HepG2 (cell line): ENCODE measurements at regions not wholly inside any gene's neighbourhood (a gene's known extent, or its start where the extent isn't known, plus 50 kb on each side); places are given as distances from the start of the nearest gene placed in this dataset.
A peak's percentile ranks its signal among the peaks of the same experiment; 100 is the strongest.

Experiments used
- ATAC-seq: fragments of 200-7000 bp; cut with Tn5 transposase; 3 replicates; pipeline ENCODE4 v1.9.1; 2020; ENCODE audit warnings: mild to moderate bottlenecking, moderate library complexity
- BruUV-seq: library from RNA; stranded (reverse); fragments of 400-500 nt; replicated peaks from 2 replicates; lab custom pipeline; 2021; lab: Mats Ljungman, UMichigan
- CTCF ChIA-PET: fragments of 300-600 bp; formaldehyde crosslinking; extraction: SDS; loops from one replicate; lab custom pipeline; 2021; ENCODE audit warnings: low total read pairs, inconsistent platforms, low intra/inter-chr PET ratio; lab: Yijun Ruan, JAX
- POLR2A ChIA-PET: fragments of 350-600 bp; sonication (Branson Sonifier 250); formaldehyde crosslinking; loops from one replicate; lab custom pipeline; 2020; ENCODE audit warnings: antibody characterized with exemption, inconsistent platforms; lab: Yijun Ruan, JAX
- DNase-seq: peaks from one replicate; pipeline ENCODE4 v3.0.0-alpha.2; 2015; ENCODE audit warnings: low spot score
- FAIRE-seq: peaks from 3 replicates; lab custom pipeline; 2011; peaks lifted over from hg19 to GRCh38; lab: Jason Lieb, UNC
- H2AFZ ChIP-seq: one replicate; pipeline ENCODE4 v1.6.1; 2011; ENCODE audit warnings: low read length, inconsistent platforms
- H3K27ac ChIP-seq: fragments of 300-600 bp; 3 replicates; pipeline ENCODE4 v1.8.0; 2011; ENCODE audit warnings: mixed run types, mild to moderate bottlenecking, mixed read lengths, low read length, inconsistent platforms; ENCODE audit not compliant: insufficient read depth; ENCODE audit errors: extremely low read length
- H3K27me3 ChIP-seq, 2 experiments: fragments of 200-600 bp in 1 of 2; 2 replicates in 1 of 2; 3 replicates in 1 of 2; pipeline versions ENCODE4 v1.6.0 to v1.8.0; 2011; ENCODE audit warnings: low read length in 2 of 2, mild to moderate bottlenecking in 2 of 2, moderate library complexity in 2 of 2, inconsistent platforms in 1 of 2; ENCODE audit not compliant: insufficient read depth in 2 of 2, control insufficient read depth in 1 of 2
- H3K36me3 ChIP-seq, 2 experiments: fragments of 200-600 bp in 1 of 2; replicated peaks in 1 of 2; 2 replicates in 1 of 2; 3 replicates in 1 of 2; pipeline versions ENCODE4 v1.5.1 to v1.8.0; 2011; ENCODE audit warnings: low read length in 2 of 2, inconsistent platforms in 1 of 2; ENCODE audit not compliant: insufficient read depth in 2 of 2, control insufficient read depth in 1 of 2
- H3K4me1 ChIP-seq: 2 replicates; pipeline ENCODE4 v1.5.1; 2012; ENCODE audit warnings: low read length, inconsistent platforms; ENCODE audit not compliant: insufficient read depth
- H3K4me2 ChIP-seq: 2 replicates; pipeline ENCODE4 v1.6.0; 2011; ENCODE audit warnings: low read depth, low read length, inconsistent platforms
- H3K4me3 ChIP-seq, 3 experiments: fragments of 200-600 bp in 1 of 3; sonication (generic), shearing (Covaris generic) in 1 of 3; replicated peaks in 1 of 3; 2 replicates each; pipeline ENCODE4 v1.5.1; 2011 to 2016; ENCODE audit warnings: low read length in 3 of 3, inconsistent platforms in 2 of 3, low read depth in 2 of 3, mild to moderate bottlenecking in 2 of 3, control low read depth in 1 of 3, mixed read lengths in 1 of 3; ENCODE audit not compliant: insufficient read depth in 1 of 3
- H3K79me2 ChIP-seq: one replicate; pipeline ENCODE4 v1.6.1; 2011; ENCODE audit warnings: low read length, inconsistent platforms; ENCODE audit not compliant: insufficient read depth
- H3K9ac ChIP-seq: 2 replicates; pipeline ENCODE4 v1.6.0; 2011; ENCODE audit warnings: mild to moderate bottlenecking, low read depth, low read length, inconsistent platforms; ENCODE audit not compliant: insufficient read depth
- H3K9me3 ChIP-seq: 2 replicates; pipeline ENCODE4 v1.5.1; 2012; ENCODE audit warnings: mild to moderate bottlenecking, low read length
- H4K20me1 ChIP-seq: 2 replicates; pipeline ENCODE4 v1.6.0; 2011; ENCODE audit warnings: inconsistent platforms, mild to moderate bottlenecking, low read length, moderate library complexity; ENCODE audit not compliant: insufficient read depth
- ARID5B ChIP-seq: IDR thresholded peaks from 2 replicates; pipeline ENCODE4 v1.4.0; 2020; ENCODE audit warnings: mild to moderate bottlenecking, missing genetic modification reagents
- CEBPB ChIP-seq: IDR thresholded peaks from 2 replicates; pipeline ENCODE4 v1.6.1; 2011; ENCODE audit warnings: low read depth, low read length, improper control_type of control experiment, borderline replicate concordance
- ZNF17 ChIP-seq: sonication (generic); formaldehyde crosslinking; IDR thresholded peaks from 2 replicates; pipeline ENCODE4 v1.5.0; 2020; ENCODE audit warnings: mild to moderate bottlenecking, missing genetic modification reagents
- ZNF224 ChIP-seq: sonication (generic); formaldehyde crosslinking; IDR thresholded peaks from 2 replicates; pipeline ENCODE4 v1.5.0; 2020; ENCODE audit warnings: mild to moderate bottlenecking, missing genetic modification reagents
- WGBS: methylation state at CpG from one replicate; pipeline ENCODE4 v1.1.6; 2017; ENCODE audit warnings: low lambda C conversion rate; 5-methylcytosine and 5-hydroxymethylcytosine counted together
- in situ Hi-C: cut with HindIII; loops from 2 replicates; pipeline ENCODE4 v1.10.0; 2017; ENCODE audit warnings: low pct_unique_long_range_greater_than_20kb; ENCODE audit not compliant: extremely low pct_ligation_motif_present
- intact Hi-C: fragments of 100-400 bp; cut with micrococcal nuclease; formaldehyde crosslinking; loops from one replicate; pipeline ENCODE4 v1.10.0; 2022; ENCODE audit not compliant: unreplicated experiment

GRCh38 chr20:16922834-16923233, 174.7 kb downstream of the OTOR start:
- DNase-seq, result no peak
- in situ Hi-C loops (no loop called here), intact Hi-C loops (no loop called here)
- Histone ChIP-seq H3K36me3 (no peaks in the 10 kb centered on the region), H3K4me2 (no peak overlapping the region), H3K9me3 (no peaks in the 10 kb centered on the region), H3K79me2 (no peaks in the 10 kb centered on the region), H3K27ac (no peak overlapping the region), H3K4me3 (no peak overlapping the region), H3K9ac (no peak overlapping the region), H3K27me3 (no peaks in the 10 kb centered on the region), H4K20me1 (no peaks in the 10 kb centered on the region), H2AFZ (no peak overlapping the region), H3K4me1 (no peaks in the 10 kb centered on the region)
- POLR2A ChIA-PET, result no interaction called here
- WGBS, result 2% methylated on average over 3 of the region's 3 CpGs
- CTCF ChIA-PET, result no interaction called here
- no TSS peak for BruUV-seq
- no peak for FAIRE-seq
- TF ChIP-seq ZNF17 (CRISPR knock-in tag) (no peak), ARID5B (CRISPR knock-in tag) (no peak), ZNF224 (no peak), CEBPB (peak; percentile 15; the same call in 1 of the 2 replicates)
- ATAC-seq, result no peak
